Hepatocyte (in vitro differentiated cells): ENCODE measurements at regions not wholly inside any gene's neighbourhood (a gene's known extent, or its start where the extent isn't known, plus 50 kb on each side); places are given as distances from the start of the nearest gene placed in this dataset.

Source experiments
- CTCF ChIP-seq: fragments of 200-600 bp; sonication (generic); IDR thresholded peaks from 2 replicates; pipeline ENCODE4 v1.5.1; 2016; ENCODE audit warnings: antibody characterized with exemption, mild to moderate bottlenecking; ENCODE audit not compliant: poor library complexity
- EZH2 ChIP-seq: fragments of 200-600 bp; sonication (generic); IDR thresholded peaks from 2 replicates; pipeline ENCODE4 v1.6.1; 2016; ENCODE audit warnings: antibody characterized with exemption, mild to moderate bottlenecking, borderline replicate concordance

GRCh38 chr1:4529446-4530165 lies 124.8 kb upstream of the AJAP1 start:
- no peak for TF ChIP-seq CTCF
- TF ChIP-seq EZH2: no peak
